ENCODE measurements at regions not wholly inside any gene's neighbourhood (a gene's known extent, or its start where the extent isn't known, plus 50 kb on each side); places are given as distances from the start of the nearest gene placed in this dataset.

DNA sequence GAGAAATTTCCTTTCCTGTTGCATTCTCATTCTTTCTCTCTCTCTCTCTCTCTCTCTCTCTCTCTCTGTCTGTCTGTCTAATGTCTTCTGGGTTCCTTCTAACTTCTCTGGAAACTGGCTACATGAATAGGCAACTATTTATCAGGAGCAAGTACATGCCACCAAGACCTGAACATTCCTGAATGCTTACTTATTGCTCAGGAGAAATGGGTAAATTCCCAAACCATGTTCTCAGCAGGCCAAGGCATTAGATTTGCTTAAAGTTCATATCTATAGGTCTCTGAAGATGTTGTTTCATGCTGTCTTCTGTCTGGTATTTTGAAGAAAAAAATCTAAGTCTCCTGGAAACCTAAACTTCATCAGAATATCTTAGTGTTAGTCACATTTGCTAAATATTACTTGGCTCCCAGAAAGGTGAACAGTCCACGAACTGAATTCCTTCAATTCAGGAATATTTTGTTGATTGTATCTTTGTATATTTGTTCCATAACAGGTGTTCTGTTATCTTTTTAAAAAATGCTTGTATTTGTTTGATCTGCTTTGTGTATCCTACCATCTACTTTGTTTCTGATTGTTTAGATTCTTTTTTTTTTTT lies 77.2 kb upstream of the FIGN start:
- no peaks in the 10 kb centered on the region for H3K36me3 ChIP-seq (ENCODE audit: control insufficient read depth, insufficient read depth, low read length)
- H3K4me3 ChIP-seq (replicated peaks; ENCODE audit: low read depth, low read length) = no peak overlapping the region
- no peaks in the 10 kb centered on the region for H3K27me3 ChIP-seq (replicated peaks; ENCODE audit: control insufficient read depth, insufficient read depth, low read length)
- no peak for TF ChIP-seq CTCF (IDR thresholded peaks at IDR 0.05; ENCODE audit: insufficient read depth, low read length, poor library complexity, severe bottlenecking)
- DNase-seq (ENCODE audit: extremely low read depth, insufficient read length) = no peak

DNA sequence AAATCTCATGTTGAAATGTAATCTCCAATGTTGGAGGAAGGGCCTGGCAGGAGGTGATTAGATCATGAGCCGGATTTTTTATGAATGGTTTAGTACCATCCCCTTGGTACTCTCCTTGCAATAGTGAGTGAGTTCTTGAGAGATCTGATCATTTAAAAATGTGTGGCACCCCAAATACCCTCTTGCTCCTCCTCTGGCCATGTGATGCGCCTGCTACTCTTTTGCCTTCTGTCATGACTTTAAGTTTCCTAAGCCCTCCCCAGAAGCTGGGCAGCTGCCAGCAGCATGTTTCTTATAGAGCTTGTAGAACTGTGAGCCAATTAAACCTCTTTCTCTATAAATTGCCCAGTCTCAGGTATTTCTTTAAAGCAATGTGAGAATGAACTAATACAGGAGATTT lies 72.6 kb upstream of the FIGN start:
- DNase-seq (ENCODE audit: extremely low read depth, insufficient read length) = no peak
- no peaks in the 10 kb centered on the region for H3K36me3 ChIP-seq (ENCODE audit: control insufficient read depth, insufficient read depth, low read length)

GRCh38 chr2:163802284-163802683 lies 66.5 kb upstream of the FIGN start:
- H3K27me3 ChIP-seq (replicated peaks; ENCODE audit: control insufficient read depth, insufficient read depth, low read length) = no peaks in the 10 kb centered on the region
- no peaks in the 10 kb centered on the region for H3K36me3 ChIP-seq (ENCODE audit: control insufficient read depth, insufficient read depth, low read length)
- DNase-seq (ENCODE audit: extremely low read depth, insufficient read length) = no peak
- no peak overlapping the region for H3K4me3 ChIP-seq (replicated peaks; ENCODE audit: low read depth, low read length)
- TF ChIP-seq CTCF (IDR thresholded peaks at IDR 0.05; ENCODE audit: insufficient read depth, low read length, poor library complexity, severe bottlenecking) = no peak

More for the DNA sequence above, 72.6 kb upstream of the FIGN start:
- Histone ChIP-seq H3K4me3 (replicated peaks; ENCODE audit: low read depth, low read length) (no peak overlapping the region), H3K27me3 (replicated peaks; ENCODE audit: control insufficient read depth, insufficient read depth, low read length) (no peaks in the 10 kb centered on the region)
- no peak for TF ChIP-seq CTCF (IDR thresholded peaks at IDR 0.05; ENCODE audit: insufficient read depth, low read length, poor library complexity, severe bottlenecking)

GRCh38 chr2:163801486-163801885 lies 65.7 kb upstream of the FIGN start:
- no peaks in the 10 kb centered on the region for H3K36me3 ChIP-seq (ENCODE audit: control insufficient read depth, insufficient read depth, low read length)
- DNase-seq (ENCODE audit: extremely low read depth, insufficient read length) = no peak
- no peak for TF ChIP-seq CTCF (IDR thresholded peaks at IDR 0.05; ENCODE audit: insufficient read depth, low read length, poor library complexity, severe bottlenecking)
- no peaks in the 10 kb centered on the region for H3K27me3 ChIP-seq (replicated peaks; ENCODE audit: control insufficient read depth, insufficient read depth, low read length)
- H3K4me3 ChIP-seq (replicated peaks; ENCODE audit: low read depth, low read length) = no peak overlapping the region

GRCh38 chr2:163800951-163801381 lies 65.2 kb upstream of the FIGN start:
- Histone ChIP-seq H3K27me3 (replicated peaks; ENCODE audit: control insufficient read depth, insufficient read depth, low read length) (no peaks in the 10 kb centered on the region), H3K36me3 (ENCODE audit: control insufficient read depth, insufficient read depth, low read length) (no peaks in the 10 kb centered on the region), H3K4me3 (replicated peaks; ENCODE audit: low read depth, low read length) (no peak overlapping the region)
- DNase-seq (ENCODE audit: extremely low read depth, insufficient read length) = no peak
- TF ChIP-seq CTCF (IDR thresholded peaks at IDR 0.05; ENCODE audit: insufficient read depth, low read length, poor library complexity, severe bottlenecking) = no peak

GRCh38 chr2:163799807-163800206 lies 64.0 kb upstream of the FIGN start:
- DNase-seq (ENCODE audit: extremely low read depth, insufficient read length) = no peak
- no peak overlapping the region for H3K4me3 ChIP-seq (replicated peaks; ENCODE audit: low read depth, low read length)
- TF ChIP-seq CTCF (IDR thresholded peaks at IDR 0.05; ENCODE audit: insufficient read depth, low read length, poor library complexity, severe bottlenecking) = no peak
- no peaks in the 10 kb centered on the region for H3K27me3 ChIP-seq (replicated peaks; ENCODE audit: control insufficient read depth, insufficient read depth, low read length)
- no peaks in the 10 kb centered on the region for H3K36me3 ChIP-seq (ENCODE audit: control insufficient read depth, insufficient read depth, low read length)

Data from GM06990 (cell line).